HepG2 (cell line): ENCODE measurements at regions not wholly inside any gene's neighbourhood (a gene's known extent, or its start where the extent isn't known, plus 50 kb on each side); places are given as distances from the start of the nearest gene placed in this dataset.

Source experiments
- ATAC-seq: fragments of 200-7000 bp; cut with Tn5 transposase; 3 replicates; pipeline ENCODE4 v1.9.1; 2020; ENCODE audit warnings: mild to moderate bottlenecking, moderate library complexity
- BruUV-seq: library from RNA; stranded (reverse); fragments of 400-500 nt; replicated peaks from 2 replicates; lab custom pipeline; 2021; lab: Mats Ljungman, UMichigan
- CTCF ChIA-PET: fragments of 300-600 bp; formaldehyde crosslinking; extraction: SDS; loops from one replicate; lab custom pipeline; 2021; ENCODE audit warnings: low total read pairs, inconsistent platforms, low intra/inter-chr PET ratio; lab: Yijun Ruan, JAX
- POLR2A ChIA-PET: fragments of 350-600 bp; sonication (Branson Sonifier 250); formaldehyde crosslinking; loops from one replicate; lab custom pipeline; 2020; ENCODE audit warnings: antibody characterized with exemption, inconsistent platforms; lab: Yijun Ruan, JAX
- DNase-seq: peaks from one replicate; pipeline ENCODE4 v3.0.0-alpha.2; 2015; ENCODE audit warnings: low spot score
- FAIRE-seq: peaks from 3 replicates; lab custom pipeline; 2011; peaks lifted over from hg19 to GRCh38; lab: Jason Lieb, UNC
- H2AFZ ChIP-seq: one replicate; pipeline ENCODE4 v1.6.1; 2011; ENCODE audit warnings: low read length, inconsistent platforms
- H3K27ac ChIP-seq: fragments of 300-600 bp; 3 replicates; pipeline ENCODE4 v1.8.0; 2011; ENCODE audit warnings: mixed run types, mild to moderate bottlenecking, mixed read lengths, low read length, inconsistent platforms; ENCODE audit not compliant: insufficient read depth; ENCODE audit errors: extremely low read length
- H3K27me3 ChIP-seq, 2 experiments: fragments of 200-600 bp in 1 of 2; 2 replicates in 1 of 2; 3 replicates in 1 of 2; pipeline versions ENCODE4 v1.6.0 to v1.8.0; 2011; ENCODE audit warnings: low read length in 2 of 2, mild to moderate bottlenecking in 2 of 2, moderate library complexity in 2 of 2, inconsistent platforms in 1 of 2; ENCODE audit not compliant: insufficient read depth in 2 of 2, control insufficient read depth in 1 of 2
- H3K36me3 ChIP-seq, 2 experiments: fragments of 200-600 bp in 1 of 2; replicated peaks in 1 of 2; 2 replicates in 1 of 2; 3 replicates in 1 of 2; pipeline versions ENCODE4 v1.5.1 to v1.8.0; 2011; ENCODE audit warnings: low read length in 2 of 2, inconsistent platforms in 1 of 2; ENCODE audit not compliant: insufficient read depth in 2 of 2, control insufficient read depth in 1 of 2
- H3K4me1 ChIP-seq: 2 replicates; pipeline ENCODE4 v1.5.1; 2012; ENCODE audit warnings: low read length, inconsistent platforms; ENCODE audit not compliant: insufficient read depth
- H3K4me2 ChIP-seq: 2 replicates; pipeline ENCODE4 v1.6.0; 2011; ENCODE audit warnings: low read depth, low read length, inconsistent platforms
- H3K4me3 ChIP-seq, 3 experiments: fragments of 200-600 bp in 1 of 3; sonication (generic), shearing (Covaris generic) in 1 of 3; replicated peaks in 1 of 3; 2 replicates each; pipeline ENCODE4 v1.5.1; 2011 to 2016; ENCODE audit warnings: low read length in 3 of 3, inconsistent platforms in 2 of 3, low read depth in 2 of 3, mild to moderate bottlenecking in 2 of 3, control low read depth in 1 of 3, mixed read lengths in 1 of 3; ENCODE audit not compliant: insufficient read depth in 1 of 3
- H3K79me2 ChIP-seq: one replicate; pipeline ENCODE4 v1.6.1; 2011; ENCODE audit warnings: low read length, inconsistent platforms; ENCODE audit not compliant: insufficient read depth
- H3K9ac ChIP-seq: 2 replicates; pipeline ENCODE4 v1.6.0; 2011; ENCODE audit warnings: mild to moderate bottlenecking, low read depth, low read length, inconsistent platforms; ENCODE audit not compliant: insufficient read depth
- H3K9me3 ChIP-seq: 2 replicates; pipeline ENCODE4 v1.5.1; 2012; ENCODE audit warnings: mild to moderate bottlenecking, low read length
- H4K20me1 ChIP-seq: 2 replicates; pipeline ENCODE4 v1.6.0; 2011; ENCODE audit warnings: inconsistent platforms, mild to moderate bottlenecking, low read length, moderate library complexity; ENCODE audit not compliant: insufficient read depth
- BHLHE40 ChIP-seq: IDR thresholded peaks from 2 replicates; pipeline ENCODE4 v1.6.1; 2011; ENCODE audit warnings: low read length, improper control_type of control experiment
- DMAP1 ChIP-seq: IDR thresholded peaks from 2 replicates; pipeline ENCODE4 v1.6.1; 2016
- HOXA9 ChIP-seq: sonication (generic); formaldehyde crosslinking; IDR thresholded peaks from 2 replicates; pipeline ENCODE4 v1.8.1; 2022; ENCODE audit warnings: missing genetic modification reagents, mild to moderate bottlenecking, moderate library complexity, borderline replicate concordance
- NBN ChIP-seq: fragments of 450-650 bp; conservative IDR thresholded peaks from 2 replicates; pipeline ENCODE4 v1.6.1; 2017
- RAD51 ChIP-seq: fragments of 450-650 bp; IDR thresholded peaks from 2 replicates; pipeline ENCODE4 v1.6.1; 2016; ENCODE audit warnings: borderline replicate concordance
- SMYD3 ChIP-seq: sonication (generic); formaldehyde crosslinking; IDR thresholded peaks from 2 replicates; pipeline ENCODE4 v1.8.1; 2023; ENCODE audit warnings: mild to moderate bottlenecking, missing genetic modification reagents
- ZFP36L2 ChIP-seq: sonication (generic); formaldehyde crosslinking; IDR thresholded peaks from 2 replicates; pipeline ENCODE4 v1.4.0; 2020; ENCODE audit warnings: missing genetic modification reagents
- ZKSCAN1 ChIP-seq: fragments of 150-350 bp; IDR thresholded peaks from 2 replicates; pipeline ENCODE4 v1.6.1; 2014; ENCODE audit warnings: low read length
- ZNF121 ChIP-seq: sonication (generic); formaldehyde crosslinking; IDR thresholded peaks from 2 replicates; pipeline ENCODE4 v1.5.0; 2020; ENCODE audit warnings: mild to moderate bottlenecking, missing genetic modification reagents
- ZNF17 ChIP-seq: sonication (generic); formaldehyde crosslinking; IDR thresholded peaks from 2 replicates; pipeline ENCODE4 v1.5.0; 2020; ENCODE audit warnings: mild to moderate bottlenecking, missing genetic modification reagents
- ZNF260 ChIP-seq: sonication (generic); formaldehyde crosslinking; IDR thresholded peaks from 2 replicates; pipeline ENCODE4 v1.4.0; 2020; ENCODE audit warnings: missing genetic modification reagents, low read depth, mild to moderate bottlenecking, borderline replicate concordance
- ZNF317 ChIP-seq: sonication (generic); formaldehyde crosslinking; IDR thresholded peaks from 2 replicates; pipeline ENCODE4 v1.5.0; 2020; ENCODE audit warnings: mild to moderate bottlenecking, missing genetic modification reagents
- ZNF44 ChIP-seq: sonication (generic); formaldehyde crosslinking; IDR thresholded peaks from 2 replicates; pipeline ENCODE4 v1.5.1; 2020; ENCODE audit warnings: mild to moderate bottlenecking, missing genetic modification reagents
- ZNF550 ChIP-seq: sonication (generic); formaldehyde crosslinking; IDR thresholded peaks from 2 replicates; pipeline ENCODE4 v1.4.0; 2020; ENCODE audit warnings: mild to moderate bottlenecking, missing genetic modification reagents, borderline replicate concordance
- ZNF670 ChIP-seq: sonication (generic); formaldehyde crosslinking; IDR thresholded peaks from 2 replicates; pipeline ENCODE4 v1.8.0; 2022; ENCODE audit warnings: mild to moderate bottlenecking, missing genetic modification reagents, borderline replicate concordance
- ZNF713 ChIP-seq: sonication (generic); formaldehyde crosslinking; IDR thresholded peaks from 2 replicates; pipeline ENCODE4 v1.4.0; 2020; ENCODE audit warnings: mild to moderate bottlenecking, missing genetic modification reagents
- ZNF788 ChIP-seq: sonication (generic); formaldehyde crosslinking; IDR thresholded peaks from 2 replicates; pipeline ENCODE4 v1.5.0; 2020; ENCODE audit warnings: mild to moderate bottlenecking, missing genetic modification reagents, borderline replicate concordance
- ZSCAN30 ChIP-seq: sonication (generic); formaldehyde crosslinking; IDR thresholded peaks from 2 replicates; pipeline ENCODE4 v1.5.0; 2020; ENCODE audit warnings: mild to moderate bottlenecking, missing genetic modification reagents
- WGBS: methylation state at CpG from one replicate; pipeline ENCODE4 v1.1.6; 2017; ENCODE audit warnings: low lambda C conversion rate; 5-methylcytosine and 5-hydroxymethylcytosine counted together
- in situ Hi-C: cut with HindIII; loops from 2 replicates; pipeline ENCODE4 v1.10.0; 2017; ENCODE audit warnings: low pct_unique_long_range_greater_than_20kb; ENCODE audit not compliant: extremely low pct_ligation_motif_present
- intact Hi-C: fragments of 100-400 bp; cut with micrococcal nuclease; formaldehyde crosslinking; loops from one replicate; pipeline ENCODE4 v1.10.0; 2022; ENCODE audit not compliant: unreplicated experiment
- TF ChIP-seq, protein P1 (sequence below): sonication (generic); formaldehyde crosslinking; IDR thresholded peaks from 2 replicates; pipeline ENCODE4 v1.5.0; 2020; ENCODE audit warnings: missing genetic modification reagents
- TF ChIP-seq, protein P2 (sequence below): sonication (generic); formaldehyde crosslinking; IDR thresholded peaks from 2 replicates; pipeline ENCODE4 v1.9.0; 2021; ENCODE audit warnings: missing genetic modification reagents, borderline replicate concordance

GRCh38 chr4:151835467-151835866 is 74.7 kb upstream of the GATB start:
- Histone ChIP-seq H3K27ac (no peak overlapping the region), H3K79me2 (no peaks in the 10 kb centered on the region), H2AFZ (no peak overlapping the region), H3K4me1 (no peaks in the 10 kb centered on the region), H3K9ac (no peak overlapping the region), H4K20me1 (no peaks in the 10 kb centered on the region), H3K4me2 (no peak overlapping the region), H3K4me3 (no peak overlapping the region), H3K36me3 (no peaks in the 10 kb centered on the region), H3K9me3 (no peaks in the 10 kb centered on the region), H3K27me3 (0 out of 5 replicates have a peak, but pooled peaks cover 0 to under 1% of the 10 kb centered on the region in 2 experiments)
- no peak for TF ChIP-seq DMAP1 (CRISPR knock-in tag)
- TF ChIP-seq ZNF44 (CRISPR knock-in tag): no peak
- no peak for TF ChIP-seq ZNF670 (CRISPR knock-in tag)
- TF ChIP-seq BHLHE40: no peak
- no peak for TF ChIP-seq ZFP36L2 (CRISPR knock-in tag)
- TF ChIP-seq, protein P1, sequence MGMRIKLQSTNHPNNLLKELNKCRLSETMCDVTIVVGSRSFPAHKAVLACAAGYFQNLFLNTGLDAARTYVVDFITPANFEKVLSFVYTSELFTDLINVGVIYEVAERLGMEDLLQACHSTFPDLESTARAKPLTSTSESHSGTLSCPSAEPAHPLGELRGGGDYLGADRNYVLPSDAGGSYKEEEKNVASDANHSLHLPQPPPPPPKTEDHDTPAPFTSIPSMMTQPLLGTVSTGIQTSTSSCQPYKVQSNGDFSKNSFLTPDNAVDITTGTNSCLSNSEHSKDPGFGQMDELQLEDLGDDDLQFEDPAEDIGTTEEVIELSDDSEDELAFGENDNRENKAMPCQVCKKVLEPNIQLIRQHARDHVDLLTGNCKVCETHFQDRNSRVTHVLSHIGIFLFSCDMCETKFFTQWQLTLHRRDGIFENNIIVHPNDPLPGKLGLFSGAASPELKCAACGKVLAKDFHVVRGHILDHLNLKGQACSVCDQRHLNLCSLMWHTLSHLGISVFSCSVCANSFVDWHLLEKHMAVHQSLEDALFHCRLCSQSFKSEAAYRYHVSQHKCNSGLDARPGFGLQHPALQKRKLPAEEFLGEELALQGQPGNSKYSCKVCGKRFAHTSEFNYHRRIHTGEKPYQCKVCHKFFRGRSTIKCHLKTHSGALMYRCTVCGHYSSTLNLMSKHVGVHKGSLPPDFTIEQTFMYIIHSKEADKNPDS (CRISPR knock-in tag): no peak
- TF ChIP-seq NBN: no peak
- TF ChIP-seq RAD51: no peak
- TF ChIP-seq HOXA9: no peak
- TF ChIP-seq ZSCAN30: no peak
- no peak for TF ChIP-seq ZNF550
- TF ChIP-seq ZNF121: no peak
- no peak for TF ChIP-seq ZNF17
- TF ChIP-seq ZKSCAN1: no peak
- no peak for TF ChIP-seq SMYD3 (CRISPR knock-in tag)
- TF ChIP-seq, protein P2, sequence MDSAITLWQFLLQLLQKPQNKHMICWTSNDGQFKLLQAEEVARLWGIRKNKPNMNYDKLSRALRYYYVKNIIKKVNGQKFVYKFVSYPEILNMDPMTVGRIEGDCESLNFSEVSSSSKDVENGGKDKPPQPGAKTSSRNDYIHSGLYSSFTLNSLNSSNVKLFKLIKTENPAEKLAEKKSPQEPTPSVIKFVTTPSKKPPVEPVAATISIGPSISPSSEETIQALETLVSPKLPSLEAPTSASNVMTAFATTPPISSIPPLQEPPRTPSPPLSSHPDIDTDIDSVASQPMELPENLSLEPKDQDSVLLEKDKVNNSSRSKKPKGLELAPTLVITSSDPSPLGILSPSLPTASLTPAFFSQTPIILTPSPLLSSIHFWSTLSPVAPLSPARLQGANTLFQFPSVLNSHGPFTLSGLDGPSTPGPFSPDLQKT: no peak
- no peak for TF ChIP-seq ZNF260
- TF ChIP-seq ZNF788 (CRISPR knock-in tag): no peak
- no peak for TF ChIP-seq ZNF317 (CRISPR knock-in tag)
- no peak for TF ChIP-seq ZNF713 (CRISPR knock-in tag)
- FAIRE-seq (no peak), DNase-seq (no peak), ATAC-seq (no peak)
- ChIA-PET POLR2A (no interaction called here), CTCF (no interaction called here)
- intact Hi-C loops: no loop called here
- in situ Hi-C loops: no loop called here
- BruUV-seq: no TSS peak
- WGBS: 0% methylated on average over 2 of the region's 2 CpGs
